Endothelial cell of umbilical vein (primary cell): ENCODE measurements at regions not wholly inside any gene's neighbourhood (a gene's known extent, or its start where the extent isn't known, plus 50 kb on each side); places are given as distances from the start of the nearest gene placed in this dataset.

Experiments
- JUN ChIP-seq: IDR thresholded peaks from 2 replicates; pipeline ENCODE4 v1.6.1; 2011; ENCODE audit warnings: borderline replicate concordance, low read depth; ENCODE audit not compliant: insufficient read length, insufficient read depth
- POLR2A ChIP-seq: IDR thresholded peaks from 2 replicates; pipeline ENCODE4 v1.6.1; 2012; ENCODE audit warnings: low read depth, mild to moderate bottlenecking, control low read depth, low read length
- POLR2AphosphoS5 ChIP-seq: IDR thresholded peaks from 2 replicates; pipeline ENCODE4 v1.6.1; 2012; ENCODE audit warnings: low read depth, mild to moderate bottlenecking, control low read depth, low read length, moderate library complexity; ENCODE audit not compliant: insufficient read depth
- TF ChIP-seq, protein P1 (sequence below), 2 donors: IDR thresholded peaks; 1 replicate in 1 of 2; 2 replicates in 1 of 2; pipeline ENCODE4 v1.5.1; 2011; ENCODE audit warnings: low read length in 2 of 2, mild to moderate bottlenecking in 2 of 2, moderate library complexity in 2 of 2, control low read depth in 1 of 2, inconsistent platforms in 1 of 2, low read depth in 1 of 2; ENCODE audit not compliant: insufficient read depth in 1 of 2; ENCODE audit errors: extremely low read depth in 1 of 2

- TF ChIP-seq, protein P1, sequence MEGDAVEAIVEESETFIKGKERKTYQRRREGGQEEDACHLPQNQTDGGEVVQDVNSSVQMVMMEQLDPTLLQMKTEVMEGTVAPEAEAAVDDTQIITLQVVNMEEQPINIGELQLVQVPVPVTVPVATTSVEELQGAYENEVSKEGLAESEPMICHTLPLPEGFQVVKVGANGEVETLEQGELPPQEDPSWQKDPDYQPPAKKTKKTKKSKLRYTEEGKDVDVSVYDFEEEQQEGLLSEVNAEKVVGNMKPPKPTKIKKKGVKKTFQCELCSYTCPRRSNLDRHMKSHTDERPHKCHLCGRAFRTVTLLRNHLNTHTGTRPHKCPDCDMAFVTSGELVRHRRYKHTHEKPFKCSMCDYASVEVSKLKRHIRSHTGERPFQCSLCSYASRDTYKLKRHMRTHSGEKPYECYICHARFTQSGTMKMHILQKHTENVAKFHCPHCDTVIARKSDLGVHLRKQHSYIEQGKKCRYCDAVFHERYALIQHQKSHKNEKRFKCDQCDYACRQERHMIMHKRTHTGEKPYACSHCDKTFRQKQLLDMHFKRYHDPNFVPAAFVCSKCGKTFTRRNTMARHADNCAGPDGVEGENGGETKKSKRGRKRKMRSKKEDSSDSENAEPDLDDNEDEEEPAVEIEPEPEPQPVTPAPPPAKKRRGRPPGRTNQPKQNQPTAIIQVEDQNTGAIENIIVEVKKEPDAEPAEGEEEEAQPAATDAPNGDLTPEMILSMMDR (IDR thresholded peaks at IDR 0.05; ENCODE audit: extremely low read depth in 1 of 2, insufficient read depth in 1 of 2, low read depth in 1 of 2, low read length in 2 of 2) = no peak
- TF ChIP-seq POLR2AphosphoS5 = no peak
- TF ChIP-seq POLR2A = no peak
- TF ChIP-seq JUN = no peak
Measured at GRCh38 chr1:81496349-81496748, 304.4 kb upstream of the ADGRL2 start.
